ENCODE measurements at regions not wholly inside any gene's neighbourhood (a gene's known extent, or its start where the extent isn't known, plus 50 kb on each side); places are given as distances from the start of the nearest gene placed in this dataset.

- TF ChIP-seq CTCF (IDR thresholded peaks at IDR 0.05 in 8 of 11, conservative IDR thresholded peaks at IDR 0.05 in 3 of 11) (no peak), POLR2AphosphoS5 (IDR thresholded peaks at IDR 0.05) (no peak)
Observed at GRCh38 chr4:62407534-62407933, 1207.4 kb downstream of the ADGRL3 start.
